ENCODE measurements at regions not wholly inside any gene's neighbourhood (a gene's known extent, or its start where the extent isn't known, plus 50 kb on each side); places are given as distances from the start of the nearest gene placed in this dataset.

DNA sequence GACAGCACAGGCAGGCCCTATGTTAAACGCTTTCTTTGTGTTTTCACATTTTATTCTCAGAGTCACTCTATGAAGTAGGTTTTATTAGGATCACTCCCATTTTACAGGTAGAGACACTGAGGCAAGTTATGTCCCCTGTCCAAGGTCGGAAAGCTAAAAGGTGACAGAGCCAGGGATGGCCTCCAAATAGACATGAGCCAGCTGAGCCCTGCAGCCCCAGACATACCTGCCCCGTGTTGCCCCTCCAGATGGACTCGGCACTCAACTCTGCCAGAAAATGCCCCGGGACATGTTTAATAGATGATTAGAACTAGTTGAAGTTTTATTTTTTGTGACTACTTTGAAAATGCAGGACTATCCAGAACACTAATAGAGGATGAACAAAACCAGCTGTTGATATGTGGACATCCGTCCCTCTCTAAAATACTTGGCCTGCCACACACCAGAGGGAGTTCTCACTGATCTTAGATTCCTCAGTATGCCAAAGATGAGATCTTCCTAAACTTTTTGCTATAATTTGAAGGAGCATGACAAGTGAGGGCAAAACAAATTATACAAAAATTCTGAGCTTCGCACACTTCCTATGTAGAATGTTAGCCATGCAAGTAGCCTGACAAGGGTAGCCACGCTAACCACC is 258.6 kb upstream of the ADAMTS16 start:
- TF ChIP-seq, protein P1, sequence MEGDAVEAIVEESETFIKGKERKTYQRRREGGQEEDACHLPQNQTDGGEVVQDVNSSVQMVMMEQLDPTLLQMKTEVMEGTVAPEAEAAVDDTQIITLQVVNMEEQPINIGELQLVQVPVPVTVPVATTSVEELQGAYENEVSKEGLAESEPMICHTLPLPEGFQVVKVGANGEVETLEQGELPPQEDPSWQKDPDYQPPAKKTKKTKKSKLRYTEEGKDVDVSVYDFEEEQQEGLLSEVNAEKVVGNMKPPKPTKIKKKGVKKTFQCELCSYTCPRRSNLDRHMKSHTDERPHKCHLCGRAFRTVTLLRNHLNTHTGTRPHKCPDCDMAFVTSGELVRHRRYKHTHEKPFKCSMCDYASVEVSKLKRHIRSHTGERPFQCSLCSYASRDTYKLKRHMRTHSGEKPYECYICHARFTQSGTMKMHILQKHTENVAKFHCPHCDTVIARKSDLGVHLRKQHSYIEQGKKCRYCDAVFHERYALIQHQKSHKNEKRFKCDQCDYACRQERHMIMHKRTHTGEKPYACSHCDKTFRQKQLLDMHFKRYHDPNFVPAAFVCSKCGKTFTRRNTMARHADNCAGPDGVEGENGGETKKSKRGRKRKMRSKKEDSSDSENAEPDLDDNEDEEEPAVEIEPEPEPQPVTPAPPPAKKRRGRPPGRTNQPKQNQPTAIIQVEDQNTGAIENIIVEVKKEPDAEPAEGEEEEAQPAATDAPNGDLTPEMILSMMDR (IDR thresholded peaks at IDR 0.05), result no peak
- no peak for TF ChIP-seq POLR2A (IDR thresholded peaks at IDR 0.05)
- TF ChIP-seq POLR2AphosphoS5 (IDR thresholded peaks at IDR 0.05), result no peak
- TF ChIP-seq EP300 (IDR thresholded peaks at IDR 0.05), result no peak
